Fibroblast of villous mesenchyme (primary cell): ENCODE measurements at regions not wholly inside any gene's neighbourhood (a gene's known extent, or its start where the extent isn't known, plus 50 kb on each side); places are given as distances from the start of the nearest gene placed in this dataset.

Experiments used
- DNase-seq: peaks from one replicate; pipeline ENCODE4 v3.0.0-alpha.2; 2010; ENCODE audit warnings: low read depth
- H3K4me3 ChIP-seq: 2 replicates; pipeline ENCODE4 v1.5.1; 2011; ENCODE audit warnings: low read depth, mild to moderate bottlenecking, low read length
- TF ChIP-seq, protein P1 (sequence below): IDR thresholded peaks from 2 replicates; pipeline ENCODE4 v1.5.1; 2012; ENCODE audit warnings: low read depth, mild to moderate bottlenecking, low read length; ENCODE audit not compliant: insufficient read depth

GRCh38 chr11:91170711-91171110 is 947.9 kb upstream of the CHORDC1 start:
- DNase-seq: peak; percentile 55
- no peak overlapping the region for H3K4me3 ChIP-seq
- TF ChIP-seq, protein P1, sequence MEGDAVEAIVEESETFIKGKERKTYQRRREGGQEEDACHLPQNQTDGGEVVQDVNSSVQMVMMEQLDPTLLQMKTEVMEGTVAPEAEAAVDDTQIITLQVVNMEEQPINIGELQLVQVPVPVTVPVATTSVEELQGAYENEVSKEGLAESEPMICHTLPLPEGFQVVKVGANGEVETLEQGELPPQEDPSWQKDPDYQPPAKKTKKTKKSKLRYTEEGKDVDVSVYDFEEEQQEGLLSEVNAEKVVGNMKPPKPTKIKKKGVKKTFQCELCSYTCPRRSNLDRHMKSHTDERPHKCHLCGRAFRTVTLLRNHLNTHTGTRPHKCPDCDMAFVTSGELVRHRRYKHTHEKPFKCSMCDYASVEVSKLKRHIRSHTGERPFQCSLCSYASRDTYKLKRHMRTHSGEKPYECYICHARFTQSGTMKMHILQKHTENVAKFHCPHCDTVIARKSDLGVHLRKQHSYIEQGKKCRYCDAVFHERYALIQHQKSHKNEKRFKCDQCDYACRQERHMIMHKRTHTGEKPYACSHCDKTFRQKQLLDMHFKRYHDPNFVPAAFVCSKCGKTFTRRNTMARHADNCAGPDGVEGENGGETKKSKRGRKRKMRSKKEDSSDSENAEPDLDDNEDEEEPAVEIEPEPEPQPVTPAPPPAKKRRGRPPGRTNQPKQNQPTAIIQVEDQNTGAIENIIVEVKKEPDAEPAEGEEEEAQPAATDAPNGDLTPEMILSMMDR: no peak

DNA sequence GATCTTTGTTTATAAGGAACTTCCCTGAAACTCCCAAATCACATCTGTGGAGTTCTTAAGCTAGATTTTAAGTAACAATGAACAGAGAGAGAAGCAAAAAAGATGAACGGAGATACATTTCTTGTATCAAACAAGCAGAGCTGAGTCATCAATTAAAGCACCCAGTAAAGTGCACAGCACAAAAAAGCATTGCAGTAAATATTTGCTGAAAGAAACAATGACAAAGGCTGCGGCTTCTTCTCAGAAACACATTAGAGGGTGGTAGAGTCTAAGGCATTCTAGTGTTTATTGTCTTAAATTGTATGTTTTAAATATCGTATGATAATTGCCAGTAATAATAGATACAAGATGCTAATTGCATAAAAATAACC is 941.6 kb upstream of the CHORDC1 start:
- H3K4me3 ChIP-seq: no peak overlapping the region
- DNase-seq: peak; percentile 25
- TF ChIP-seq, protein P1: no peak

DNA sequence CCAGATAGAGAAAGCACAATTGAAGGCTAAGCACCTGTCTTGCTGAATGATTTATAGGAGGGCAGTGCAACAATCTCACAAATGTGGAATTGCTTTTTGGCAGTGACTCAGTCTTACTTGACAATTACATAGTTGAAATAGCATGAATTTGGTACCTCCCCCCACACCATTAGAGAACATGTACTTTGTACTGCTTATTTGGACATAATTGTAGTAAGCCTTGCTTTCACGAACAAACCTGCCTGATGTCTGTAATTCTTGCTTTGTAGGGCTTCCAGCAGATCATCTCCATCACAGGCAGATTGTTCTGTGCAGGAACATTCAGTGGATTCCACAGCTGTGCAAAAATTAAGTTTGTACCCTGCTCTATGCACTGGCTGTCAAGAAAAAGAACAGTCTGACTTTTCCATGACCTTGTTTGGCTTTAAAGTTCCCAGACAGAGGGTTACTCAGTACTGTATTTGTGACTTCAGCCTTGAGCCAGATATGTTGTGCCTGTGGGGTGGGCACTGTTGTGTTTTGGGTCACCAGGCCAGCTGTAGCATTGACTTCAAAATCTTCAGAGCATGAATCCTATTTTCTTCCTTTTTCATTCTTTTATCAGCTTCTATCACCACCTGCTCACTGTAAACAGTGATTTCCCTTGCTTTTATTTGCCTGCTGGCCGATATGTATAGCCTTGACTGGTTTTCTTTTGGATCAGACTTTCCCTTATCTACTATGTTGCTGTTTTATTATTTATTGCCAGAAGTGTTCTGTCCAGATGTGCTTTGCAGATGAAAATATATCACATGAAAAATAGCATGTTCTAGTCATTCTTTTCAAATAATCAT is 941.0 kb upstream of the CHORDC1 start:
- peak; percentile 34 for DNase-seq
- H3K4me3 ChIP-seq: no peak overlapping the region
- TF ChIP-seq, protein P1: no peak

GRCh38 chr11:91160661-91161060 is 937.8 kb upstream of the CHORDC1 start:
- TF ChIP-seq, protein P1: no peak
- DNase-seq: no peak
- H3K4me3 ChIP-seq: no peak overlapping the region

GRCh38 chr11:91158891-91159537 is 936.2 kb upstream of the CHORDC1 start:
- TF ChIP-seq, protein P1: no peak
- no peak overlapping the region for H3K4me3 ChIP-seq
- DNase-seq: no peak

- H3K4me3 ChIP-seq: no peak overlapping the region
- no peak for DNase-seq
- TF ChIP-seq, protein P1: no peak
Observed at GRCh38 chr11:91158297-91158696, 935.4 kb upstream of the CHORDC1 start.
